Pancreas (tissue), 10 donors: ENCODE measurements at regions not wholly inside any gene's neighbourhood (a gene's known extent, or its start where the extent isn't known, plus 50 kb on each side); places are given as distances from the start of the nearest gene placed in this dataset.

Experiments
- ATAC-seq, 4 donors: fragments of 200-7000 bp; cut with Tn5 transposase; one replicate each; pipeline versions ENCODE4 v1.8.0 to v1.9.1; 2020; ENCODE audit warnings: mild to moderate bottlenecking in 4 of 4, moderate library complexity in 4 of 4
- DNase-seq, 6 donors: peaks; one replicate each; pipeline ENCODE4 v3.0.0-alpha.2; 2020
- FAIRE-seq: peaks from 2 replicates; lab custom pipeline; 2012; peaks lifted over from hg19 to GRCh38; lab: Jason Lieb, UNC
- H3K27ac ChIP-seq, 4 donors: fragments of 200-600 bp; sonication (generic); 1 replicate in 3 of 4; 2 replicates in 1 of 4; pipeline versions ENCODE4 v1.5.0 to v1.8.0; 2020
- H3K27me3 ChIP-seq, 4 donors: fragments of 200-600 bp; one replicate each; pipeline ENCODE4 v1.8.0; 2021
- H3K36me3 ChIP-seq, 3 donors: fragments of 200-600 bp; sonication (generic) in 1 of 3; one replicate each; pipeline versions ENCODE4 v1.5.0 to v1.8.0; 2020 to 2021
- H3K4me1 ChIP-seq, 3 donors: fragments of 200-600 bp; one replicate each; pipeline ENCODE4 v1.8.0; 2021
- H3K4me3 ChIP-seq, 4 donors: fragments of 200-600 bp; sonication (generic) in 2 of 4; one replicate each; pipeline versions ENCODE4 v1.5.0 to v1.8.0; 2020 to 2021
- H3K9me3 ChIP-seq, 4 donors: fragments of 200-600 bp; one replicate each; pipeline ENCODE4 v1.8.0; 2021
- WGBS, 2 donors: extraction: QIAGEN DNeasy Blood & Tissue Kit; methylation state at CpG; one replicate each; pipeline ENCODE4 v1.1.7; 2013; 5-methylcytosine and 5-hydroxymethylcytosine counted together
- intact Hi-C, 3 donors: fragments of 100-400 bp; cut with DNase I; formaldehyde crosslinking; loops; one replicate each; pipeline versions ENCODE4 v1.11.1 to v1.14.2; 2022
- TF ChIP-seq, protein P1 (sequence below), 4 donors: fragments of 200-600 bp; sonication (generic) in 3 of 4; IDR thresholded peaks; one replicate each; pipeline versions ENCODE4 v1.5.0 to v1.8.0; 2021; ENCODE audit warnings: antibody characterized with exemption in 4 of 4
- donor health status: healthy with polysubstance abuse.
- donor health status: DM: no; HTN: no; CAD: no; lungs with moderate emphysema.
- donor health status: DM: no; HTN: no; CAD: no.
- donor health status: control.
- donor health status: control.
- donor health status: Bipolar disorder and iron deficiency.
- donor health status: DM: yes; HTN: yes; CAD: no.
- donor health status: DM: no; HTN: no; CAD: no.
- donor health status: DM: no; HTN: no; CAD: no.
- donor health status: DM: yes; HTN: yes; CAD: no.

DNA sequence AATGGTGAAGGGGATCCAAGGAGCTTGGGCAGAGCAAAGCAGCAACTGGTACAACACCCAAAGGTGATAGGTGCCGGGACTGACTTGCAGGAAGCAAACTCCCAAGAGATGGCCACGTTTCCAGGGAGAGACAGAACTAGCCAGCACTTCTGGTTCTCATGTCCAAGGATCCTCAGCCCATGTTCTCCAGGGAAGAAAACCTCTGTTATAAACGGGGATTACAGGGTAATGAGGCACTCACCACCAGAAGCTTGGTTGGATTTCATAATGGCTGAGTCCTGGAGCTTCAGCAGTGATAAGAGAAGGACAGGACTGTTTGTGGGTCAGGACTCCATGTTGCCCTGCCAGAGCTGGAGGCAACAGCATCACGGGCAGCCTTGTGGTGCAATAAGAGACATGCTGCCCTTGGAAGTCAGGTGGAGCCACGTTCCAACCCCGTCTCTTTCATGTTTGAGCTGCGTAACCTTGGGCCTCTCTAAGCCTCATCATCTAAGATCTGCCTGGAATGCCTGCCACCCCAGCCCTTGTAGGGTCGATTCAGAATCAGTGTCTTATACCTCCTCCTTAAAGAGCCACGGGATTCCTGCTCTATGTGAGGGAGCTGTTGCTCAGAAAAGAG lies 181.0 kb downstream of the ABHD5 start:
- H3K27ac ChIP-seq = no peak overlapping the region
- H3K4me1 ChIP-seq = peaks cover 0 to 3% (median 3%) of the 10 kb centered on the region in 3 donors
- ATAC-seq (no peak), DNase-seq (no peak), FAIRE-seq (no peak)
- no peaks in the 10 kb centered on the region for H3K36me3 ChIP-seq
- no peaks in the 10 kb centered on the region for H3K9me3 ChIP-seq
- no peaks in the 10 kb centered on the region for H3K27me3 ChIP-seq
- H3K4me3 ChIP-seq = no peak overlapping the region
- intact Hi-C loops = no loop called here
- TF ChIP-seq, protein P1, sequence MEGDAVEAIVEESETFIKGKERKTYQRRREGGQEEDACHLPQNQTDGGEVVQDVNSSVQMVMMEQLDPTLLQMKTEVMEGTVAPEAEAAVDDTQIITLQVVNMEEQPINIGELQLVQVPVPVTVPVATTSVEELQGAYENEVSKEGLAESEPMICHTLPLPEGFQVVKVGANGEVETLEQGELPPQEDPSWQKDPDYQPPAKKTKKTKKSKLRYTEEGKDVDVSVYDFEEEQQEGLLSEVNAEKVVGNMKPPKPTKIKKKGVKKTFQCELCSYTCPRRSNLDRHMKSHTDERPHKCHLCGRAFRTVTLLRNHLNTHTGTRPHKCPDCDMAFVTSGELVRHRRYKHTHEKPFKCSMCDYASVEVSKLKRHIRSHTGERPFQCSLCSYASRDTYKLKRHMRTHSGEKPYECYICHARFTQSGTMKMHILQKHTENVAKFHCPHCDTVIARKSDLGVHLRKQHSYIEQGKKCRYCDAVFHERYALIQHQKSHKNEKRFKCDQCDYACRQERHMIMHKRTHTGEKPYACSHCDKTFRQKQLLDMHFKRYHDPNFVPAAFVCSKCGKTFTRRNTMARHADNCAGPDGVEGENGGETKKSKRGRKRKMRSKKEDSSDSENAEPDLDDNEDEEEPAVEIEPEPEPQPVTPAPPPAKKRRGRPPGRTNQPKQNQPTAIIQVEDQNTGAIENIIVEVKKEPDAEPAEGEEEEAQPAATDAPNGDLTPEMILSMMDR (IDR thresholded peaks at IDR 0.05) = no peak
- WGBS, 2 donors = 53 to 57% methylated on average over 9 of the region's 9 CpGs

DNA sequence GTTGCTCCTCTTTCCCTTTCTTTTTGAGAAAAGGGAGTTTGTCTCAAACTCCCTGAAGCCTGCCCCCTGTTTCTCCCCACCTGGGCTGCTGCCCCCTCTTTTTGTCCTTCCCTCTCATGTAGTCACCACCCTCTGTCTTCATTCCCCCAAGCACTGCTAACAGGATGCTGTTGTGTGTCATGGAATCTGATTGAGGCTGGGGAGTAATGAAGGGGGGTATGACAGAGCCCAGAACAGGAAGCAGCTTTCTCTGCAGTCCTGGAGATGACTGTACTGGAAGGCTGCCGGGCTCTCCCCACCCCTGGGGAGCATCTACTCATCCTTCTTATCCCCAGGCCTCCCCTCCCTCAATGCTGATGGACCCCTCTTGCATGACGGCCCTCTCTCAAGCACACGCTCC lies 181.6 kb downstream of the ABHD5 start:
- TF ChIP-seq, protein P1 (IDR thresholded peaks at IDR 0.05) = no peak
- H3K27me3 ChIP-seq = no peaks in the 10 kb centered on the region
- WGBS, 2 donors = 65 to 81% methylated on average over 3 of the region's 3 CpGs
- H3K9me3 ChIP-seq = no peaks in the 10 kb centered on the region
- no peak for FAIRE-seq
- ATAC-seq = no peak
- H3K27ac ChIP-seq = no peak overlapping the region
- H3K4me1 ChIP-seq = peaks cover 0 to 3% (median 3%) of the 10 kb centered on the region in 3 donors
- intact Hi-C loops = no loop called here
- H3K36me3 ChIP-seq = no peaks in the 10 kb centered on the region
- H3K4me3 ChIP-seq = no peak overlapping the region
- no peak for DNase-seq

DNA sequence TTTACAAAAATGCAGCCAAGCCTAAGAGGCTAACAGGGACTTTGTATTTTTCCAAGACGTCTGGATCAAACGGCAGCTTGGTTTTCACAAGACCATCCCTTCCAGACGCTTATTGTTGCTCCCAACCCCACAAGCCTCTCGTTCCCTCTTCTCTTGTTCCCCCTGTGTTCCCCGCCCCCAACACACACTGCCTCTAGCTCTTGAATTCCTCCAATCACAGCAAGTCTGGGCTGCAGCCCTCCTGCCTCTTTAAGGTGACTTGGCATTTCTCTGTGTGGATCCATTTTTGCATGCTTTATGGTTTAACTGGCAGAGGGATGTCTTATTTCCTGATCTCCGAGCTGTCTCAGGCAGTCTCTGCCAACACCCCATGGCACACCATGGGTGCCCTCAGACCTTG lies 182.2 kb downstream of the ABHD5 start:
- intact Hi-C loops = no loop called here
- Histone ChIP-seq H3K27me3 (no peaks in the 10 kb centered on the region), H3K4me3 (no peak overlapping the region), H3K27ac (no peak overlapping the region), H3K9me3 (no peaks in the 10 kb centered on the region), H3K36me3 (no peaks in the 10 kb centered on the region), H3K4me1 (peaks cover 0 to 3% (median 3%) of the 10 kb centered on the region in 3 donors)
- TF ChIP-seq, protein P1 (IDR thresholded peaks at IDR 0.05) = no peak
- DNase-seq (no peak), ATAC-seq (no peak), FAIRE-seq (no peak)
- 57 to 62% methylated on average over 6 of the region's 6 CpGs for WGBS, 2 donors

DNA sequence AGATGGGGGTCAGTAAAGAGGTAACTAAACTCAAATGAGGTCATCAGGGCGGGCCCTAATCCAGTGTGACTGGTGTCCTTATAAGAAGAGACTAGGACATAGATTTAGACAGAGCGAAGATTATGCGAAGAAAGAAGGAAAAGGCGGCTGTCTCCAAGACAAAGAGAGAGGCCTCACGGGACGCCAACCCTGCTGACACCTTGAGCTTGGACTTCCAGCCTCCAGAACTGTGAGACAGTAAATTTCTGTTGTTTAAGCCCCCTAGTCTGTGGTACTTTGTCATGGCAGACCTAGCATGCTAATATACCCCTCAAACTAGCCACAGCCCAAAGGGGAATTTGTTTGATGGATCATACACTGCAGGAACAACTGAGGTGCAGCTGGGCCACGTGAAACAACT lies 183.0 kb downstream of the ABHD5 start:
- 84 to 89% methylated on average over 7 of the region's 7 CpGs for WGBS, 2 donors
- intact Hi-C loops = no loop called here
- TF ChIP-seq, protein P1 (IDR thresholded peaks at IDR 0.05) = no peak

DNA sequence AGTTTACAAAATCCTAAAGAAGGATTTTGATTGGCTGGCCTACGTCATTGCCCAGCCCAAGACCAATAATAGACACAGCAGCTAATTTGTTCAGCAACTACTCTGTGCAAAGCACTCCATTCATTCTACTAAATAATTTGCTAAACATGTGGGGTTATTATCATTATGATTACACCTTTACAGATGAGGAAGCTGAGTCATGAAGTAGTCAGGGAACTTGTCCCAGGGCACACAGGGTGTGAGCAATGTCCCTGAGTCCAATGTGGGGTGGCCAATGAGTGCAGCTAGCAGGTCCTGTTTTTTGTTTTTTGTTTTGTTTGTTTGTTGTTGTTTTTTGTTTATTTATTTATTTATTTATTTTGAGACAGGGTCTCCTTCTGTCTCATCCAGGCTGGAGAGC lies 183.6 kb downstream of the ABHD5 start:
- H3K4me1 ChIP-seq = peaks cover 0 to 3% (median 3%) of the 10 kb centered on the region in 3 donors
- H3K9me3 ChIP-seq = no peaks in the 10 kb centered on the region
- ATAC-seq = no peak
- no peak for FAIRE-seq
- H3K4me3 ChIP-seq = no peak overlapping the region
- H3K27me3 ChIP-seq = no peaks in the 10 kb centered on the region
- TF ChIP-seq, protein P1 (IDR thresholded peaks at IDR 0.05) = no peak
- H3K36me3 ChIP-seq = no peaks in the 10 kb centered on the region
- WGBS, 2 donors = 72 to 92% methylated on average over 1 of the region's 1 CpG
- H3K27ac ChIP-seq = no peak overlapping the region
- no peak for DNase-seq
- intact Hi-C loops = no loop called here

More for the DNA sequence above, 183.0 kb downstream of the ABHD5 start:
- no peaks in the 10 kb centered on the region for H3K27me3 ChIP-seq
- FAIRE-seq = no peak
- no peak for DNase-seq
- peaks cover 0 to 3% (median 3%) of the 10 kb centered on the region in 3 donors for H3K4me1 ChIP-seq
- no peak overlapping the region for H3K4me3 ChIP-seq
- no peaks in the 10 kb centered on the region for H3K9me3 ChIP-seq
- no peak for ATAC-seq
- no peak overlapping the region for H3K27ac ChIP-seq
- H3K36me3 ChIP-seq = no peaks in the 10 kb centered on the region
